Activated CD4-positive, CD25-positive, alpha-beta regulatory T cell (primary cell): ENCODE measurements at regions not wholly inside any gene's neighbourhood (a gene's known extent, or its start where the extent isn't known, plus 50 kb on each side); places are given as distances from the start of the nearest gene placed in this dataset.
"Not testable (repeated sequence)": the region's sequence is repeated elsewhere in the genome, so short reads cannot be mapped to it uniquely, and the experiment has no call there.

ENCODE experiments used
- DNase-seq, 4 experiments: peaks; one replicate each; lab custom pipeline; 2025; lab: John Stamatoyannopoulos, UW

DNA sequence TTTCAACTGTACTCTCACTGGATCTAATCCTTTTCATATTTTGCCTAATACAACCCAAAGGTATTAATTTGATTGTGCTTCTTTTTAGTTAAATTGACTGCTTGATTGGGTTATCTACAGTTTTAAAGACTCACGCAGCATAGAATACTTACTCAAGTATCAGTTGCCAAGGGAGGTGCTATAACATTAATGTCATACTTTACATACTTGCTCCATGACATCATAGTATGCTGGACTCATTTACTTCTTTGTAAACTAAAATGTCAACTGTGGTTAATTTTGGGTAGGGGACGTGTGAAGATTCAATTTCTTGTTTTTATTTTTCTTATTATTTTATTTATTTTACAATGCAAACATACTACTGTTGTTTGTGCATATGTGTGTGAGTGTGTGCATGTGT is 716.2 kb upstream of the VRK2 start:
- no peak for DNase-seq

DNA sequence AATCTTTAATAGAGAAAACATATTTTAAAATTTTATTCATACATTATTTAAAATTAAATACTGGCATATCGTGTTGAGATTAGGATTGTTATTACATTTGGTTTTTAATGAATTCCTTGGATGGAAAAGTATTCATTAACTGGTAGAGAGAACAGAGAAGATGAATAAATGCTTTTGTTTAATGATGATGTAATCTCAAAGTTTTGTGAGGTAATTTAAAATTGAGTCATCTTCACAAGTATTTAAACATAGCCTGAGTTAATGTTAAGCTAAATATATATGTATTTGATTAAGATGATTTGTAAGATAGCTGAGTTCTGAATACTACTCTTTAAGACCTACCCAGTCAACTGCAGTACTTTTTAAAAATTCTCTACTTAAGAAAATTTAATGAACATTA is 713.4 kb upstream of the VRK2 start:
- DNase-seq = no peak

DNA sequence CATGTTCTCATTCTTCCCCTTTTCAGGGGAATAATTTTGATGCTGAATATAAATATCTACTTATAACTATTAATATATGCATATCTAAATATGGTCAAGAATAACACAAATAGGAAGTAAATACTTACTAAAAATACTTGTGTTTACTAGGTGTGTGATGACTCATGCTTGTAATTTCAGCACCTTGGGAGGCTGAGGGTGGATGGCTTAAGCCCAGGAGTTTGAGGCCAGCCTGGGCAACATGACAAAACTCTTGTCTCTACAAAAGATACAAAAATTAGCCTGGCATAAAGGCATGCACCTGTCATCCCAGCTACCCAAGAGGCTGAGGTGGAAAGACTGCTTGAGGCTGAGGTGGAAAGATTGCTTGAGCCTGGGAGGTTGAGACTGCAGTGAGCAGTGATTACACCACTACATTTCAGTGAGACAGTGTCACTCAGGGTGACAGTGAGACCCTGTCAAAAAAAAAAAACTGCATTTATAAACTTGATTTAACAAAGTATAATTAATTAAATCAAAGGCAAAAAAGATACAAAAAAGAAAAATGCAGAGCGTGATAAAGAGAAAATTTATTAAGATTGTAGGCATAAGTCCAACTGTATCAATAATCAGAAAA is 703.1 kb upstream of the VRK2 start:
- DNase-seq = no peak

DNA sequence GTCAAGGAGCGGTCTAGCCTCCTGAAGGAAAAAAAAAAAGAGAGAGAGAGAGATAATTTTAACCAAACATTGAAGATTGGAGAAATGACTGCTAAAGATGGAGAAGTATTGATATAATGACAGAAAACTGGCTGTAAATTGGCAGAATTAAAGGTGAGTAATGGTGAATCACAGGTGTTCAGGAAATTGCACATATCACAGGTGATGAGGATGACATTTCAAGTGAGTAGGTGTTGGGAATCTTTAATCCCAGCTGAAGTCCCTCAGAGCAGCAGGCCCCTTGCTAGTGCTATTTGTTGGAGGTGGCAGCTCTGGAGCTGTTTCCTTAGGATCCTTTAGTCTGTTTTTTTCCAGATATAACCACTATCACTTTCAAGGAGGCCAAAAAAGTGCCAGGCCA is 678.4 kb upstream of the VRK2 start:
- DNase-seq = no peak

DNA sequence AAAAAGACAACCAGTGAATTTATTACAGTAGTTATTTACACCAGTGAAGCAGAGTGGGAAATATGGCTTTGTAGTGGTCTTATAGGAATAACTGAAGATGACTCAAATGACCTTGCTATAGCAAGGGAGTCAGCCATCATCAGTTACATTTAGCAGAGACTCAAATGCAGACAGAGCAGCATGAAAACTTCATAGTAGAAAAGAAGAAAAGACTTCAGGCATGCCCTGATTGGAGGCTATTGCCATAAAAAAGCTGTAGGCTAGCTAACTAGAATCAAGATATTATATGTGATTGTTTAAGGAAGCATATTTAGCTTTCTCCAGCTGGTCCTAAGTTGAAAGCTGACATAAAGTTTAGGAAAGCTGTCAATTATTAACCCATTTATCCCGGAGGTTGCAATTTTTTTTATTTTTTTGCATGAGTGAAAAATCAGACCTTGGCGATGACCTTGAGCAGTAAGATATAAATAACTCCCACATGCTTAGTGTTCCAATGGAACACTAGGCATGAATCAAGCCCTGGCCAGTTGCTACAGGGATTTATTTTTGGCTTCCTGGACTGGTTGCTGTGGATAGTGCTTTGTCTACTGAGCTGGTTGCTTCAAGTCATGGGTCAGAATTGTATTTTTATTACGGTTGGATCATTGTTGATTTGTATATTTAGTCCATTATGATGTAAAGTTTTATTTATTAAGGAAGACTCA is 675.6 kb upstream of the VRK2 start:
- DNase-seq = no peak

DNA sequence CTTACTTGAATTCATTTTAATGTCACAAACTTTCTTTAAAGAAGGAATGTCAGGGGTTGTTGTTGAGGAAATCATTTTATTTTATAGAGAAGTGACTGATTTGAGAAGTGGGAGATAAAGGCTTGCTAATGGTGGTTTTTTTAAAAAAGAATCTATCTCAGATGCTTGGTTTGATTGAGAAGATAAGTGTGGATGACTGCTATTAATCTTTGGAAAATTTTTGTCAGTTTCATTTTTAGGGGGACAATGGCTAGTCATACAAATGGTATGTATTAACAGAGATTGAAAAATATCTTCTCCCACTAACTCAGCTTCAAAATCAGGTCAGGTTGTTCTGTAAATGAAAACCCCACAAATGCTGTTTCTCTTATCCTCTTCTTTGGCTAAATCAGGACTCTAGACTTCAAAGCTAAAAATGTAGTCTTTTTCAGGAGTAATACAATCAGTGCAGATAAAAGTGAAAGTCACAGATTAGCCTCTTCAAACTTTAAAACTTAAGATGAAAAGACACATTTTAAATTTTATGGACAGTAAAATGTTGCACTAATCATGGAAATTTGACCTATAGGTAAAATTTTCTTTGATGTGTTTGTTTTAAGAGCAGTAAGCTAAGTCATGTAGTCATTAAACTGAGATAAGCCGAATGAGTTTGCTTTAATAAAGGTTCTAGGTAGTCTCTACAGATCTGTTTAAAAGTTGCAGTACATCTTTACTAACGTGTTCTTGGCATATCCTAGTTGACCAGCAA is 674.2 kb upstream of the VRK2 start:
- no peak for DNase-seq

DNA sequence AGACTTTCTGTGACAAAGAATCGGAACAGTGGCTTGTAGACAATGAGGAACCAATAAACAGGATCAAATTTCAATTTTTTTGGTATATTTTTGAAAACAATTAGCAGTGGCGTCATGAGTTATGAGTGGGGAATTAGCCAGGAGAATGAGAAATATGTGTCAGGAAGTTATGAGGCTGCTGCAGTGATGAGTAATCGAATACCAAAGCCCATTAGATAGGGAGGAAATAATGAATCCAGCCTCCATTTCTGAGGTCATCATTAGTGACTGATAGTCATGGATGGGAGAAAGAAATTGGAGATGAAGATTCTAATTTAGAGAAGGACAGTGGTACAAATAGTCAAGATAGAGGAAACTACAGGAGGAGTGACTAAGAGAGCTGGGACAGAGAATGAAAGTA is 673.1 kb upstream of the VRK2 start:
- no peak for DNase-seq

DNA sequence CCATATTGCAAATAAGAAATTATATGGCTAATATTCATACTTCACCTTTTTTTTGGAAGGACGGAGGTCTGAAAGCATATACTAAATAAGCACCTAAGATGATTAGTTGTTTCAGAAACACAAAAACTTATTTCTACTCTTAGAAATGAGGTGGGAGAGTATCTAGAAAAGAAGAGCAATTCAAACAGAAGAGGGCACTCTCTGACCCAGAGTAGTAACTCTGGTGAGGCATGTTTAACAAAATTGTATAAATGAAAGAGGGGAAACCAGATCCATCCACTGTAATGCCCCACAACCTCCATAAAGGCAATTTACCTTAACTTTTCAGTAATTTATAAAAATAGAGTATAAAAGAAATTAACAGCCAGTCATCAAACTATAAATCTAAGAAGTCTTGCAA is 669.6 kb upstream of the VRK2 start:
- DNase-seq = no peak

DNA sequence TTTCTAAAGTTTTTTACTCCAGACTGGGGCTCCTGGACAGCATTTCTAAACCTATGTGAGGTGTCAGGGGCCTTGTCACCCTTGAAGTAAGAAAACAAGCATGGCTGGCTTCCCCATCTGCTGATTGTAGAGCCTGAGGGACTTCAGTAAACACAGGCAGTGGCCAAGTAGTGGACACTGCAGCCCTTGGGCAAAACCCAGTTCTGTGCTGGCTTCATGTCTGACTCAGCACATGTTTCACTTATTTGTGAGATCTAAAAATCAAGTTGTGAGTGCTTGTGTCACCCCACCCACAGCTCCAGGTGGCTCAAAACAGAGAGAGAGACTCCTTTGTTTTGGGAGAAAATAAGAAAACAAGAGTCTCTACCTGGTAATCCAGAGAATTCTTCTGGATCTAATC is 660.3 kb upstream of the VRK2 start:
- no peak for DNase-seq

DNA sequence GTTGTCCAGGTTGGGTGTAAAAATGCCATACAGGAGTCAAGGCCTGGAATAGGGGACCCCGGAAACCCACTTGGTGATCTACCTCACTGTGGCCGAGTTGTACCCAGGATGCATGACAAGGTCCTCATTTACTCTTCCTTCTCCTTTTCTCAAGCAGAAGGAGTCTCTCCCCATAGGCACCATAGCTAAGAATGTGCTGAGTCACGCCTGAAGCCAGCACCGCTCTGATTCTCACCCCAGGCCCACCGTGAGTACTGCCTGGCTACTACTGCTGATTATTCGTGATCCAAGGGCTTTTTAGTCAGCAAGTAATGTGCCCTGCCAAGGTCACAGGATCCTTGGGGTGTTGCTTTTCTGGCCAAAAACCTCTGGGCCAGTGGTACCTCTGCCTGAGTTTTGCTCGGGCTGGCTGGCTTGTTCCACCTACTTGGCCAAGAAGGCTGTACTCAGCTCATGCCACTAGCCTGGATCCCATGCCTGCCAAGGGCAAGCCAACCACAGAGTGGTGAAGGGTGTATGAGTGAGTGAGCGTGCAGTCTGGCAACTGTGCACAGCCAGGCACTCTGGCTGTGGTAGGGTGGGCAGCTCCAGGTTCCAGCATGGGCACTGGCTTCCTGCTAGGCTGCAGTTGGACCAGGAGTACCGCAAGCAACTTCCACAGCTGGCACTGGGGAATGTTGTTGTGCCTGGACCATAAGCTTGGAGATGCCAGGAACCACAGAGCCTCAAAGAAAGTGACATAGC is 650.1 kb upstream of the VRK2 start:
- no peak for DNase-seq

DNA sequence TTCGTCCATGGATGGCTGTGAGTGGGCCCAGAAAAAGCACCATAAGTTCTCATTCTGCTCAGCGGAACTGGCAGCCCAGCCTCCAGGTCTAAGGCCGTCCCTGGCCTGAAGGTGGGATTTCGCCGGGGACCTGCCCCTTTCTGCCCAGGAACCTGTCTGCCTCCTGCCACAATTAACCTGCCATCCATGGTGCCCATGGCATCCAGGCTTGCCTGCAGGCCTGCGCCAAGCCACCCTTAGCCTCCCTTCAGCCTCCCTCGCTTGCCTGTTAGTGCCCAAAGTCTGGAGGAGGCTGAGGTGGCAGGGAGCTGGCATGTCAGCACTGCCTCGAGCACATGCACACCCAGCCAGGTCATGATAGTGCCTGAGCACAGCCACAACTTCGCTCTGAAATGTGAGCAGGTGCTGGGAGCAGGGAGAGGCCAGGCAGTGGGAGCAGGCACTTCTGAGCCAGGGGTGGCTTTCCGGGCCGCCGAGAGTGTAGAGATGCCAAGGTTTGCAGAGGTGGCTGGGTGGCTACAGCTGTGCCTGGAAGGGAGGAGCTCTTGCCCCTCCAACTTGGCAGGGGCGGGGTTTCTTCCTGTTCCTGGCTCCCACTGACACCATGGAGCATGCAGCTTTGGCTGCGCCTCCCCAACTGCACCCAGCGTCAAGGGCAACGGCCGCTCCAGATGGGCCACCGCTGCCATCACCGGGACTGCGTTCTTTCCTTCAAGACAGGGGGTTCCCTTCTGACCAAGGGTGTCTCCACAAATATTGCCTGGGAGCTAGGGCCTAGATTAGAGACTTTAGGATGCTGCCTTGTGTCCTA is 648.9 kb upstream of the VRK2 start:
- no peak for DNase-seq

DNA sequence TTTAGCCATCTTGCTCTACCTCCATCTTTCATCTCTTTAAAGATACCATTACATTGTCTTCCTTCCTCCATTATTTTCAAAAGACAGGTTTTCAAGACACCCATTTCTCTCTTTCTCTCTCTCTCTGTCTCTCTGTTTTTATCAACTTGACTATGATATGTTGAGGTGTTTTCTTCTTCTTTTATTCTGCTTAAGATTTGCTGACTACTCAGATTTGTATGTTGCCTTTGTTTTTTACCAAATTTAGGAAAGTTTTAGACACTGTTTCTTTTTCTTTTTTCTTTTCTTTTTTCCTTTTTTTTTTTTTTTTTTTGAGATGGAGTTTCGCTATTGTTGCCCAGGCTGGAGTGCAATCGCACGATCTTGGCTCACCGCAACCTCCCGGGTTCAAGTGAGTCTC is 647.5 kb upstream of the VRK2 start:
- no peak for DNase-seq

DNA sequence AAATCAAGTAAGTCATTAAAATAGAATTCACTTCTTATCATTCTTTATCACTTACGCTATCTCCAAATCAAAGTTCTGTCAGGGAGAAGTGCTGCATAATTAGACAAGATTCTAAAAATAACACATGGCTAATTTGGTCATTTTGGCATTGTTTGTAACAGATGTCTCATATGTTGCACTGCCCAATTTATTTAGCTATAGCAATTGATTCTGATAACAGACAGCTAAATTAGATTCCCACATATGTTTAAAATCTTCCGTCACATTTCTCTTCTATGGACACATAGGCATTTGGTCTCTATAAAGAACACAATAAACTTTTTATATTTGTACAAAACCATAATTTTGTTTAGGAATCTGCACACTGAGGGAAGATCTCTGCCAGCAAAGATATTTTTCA is 644.5 kb upstream of the VRK2 start:
- DNase-seq = no peak

DNA sequence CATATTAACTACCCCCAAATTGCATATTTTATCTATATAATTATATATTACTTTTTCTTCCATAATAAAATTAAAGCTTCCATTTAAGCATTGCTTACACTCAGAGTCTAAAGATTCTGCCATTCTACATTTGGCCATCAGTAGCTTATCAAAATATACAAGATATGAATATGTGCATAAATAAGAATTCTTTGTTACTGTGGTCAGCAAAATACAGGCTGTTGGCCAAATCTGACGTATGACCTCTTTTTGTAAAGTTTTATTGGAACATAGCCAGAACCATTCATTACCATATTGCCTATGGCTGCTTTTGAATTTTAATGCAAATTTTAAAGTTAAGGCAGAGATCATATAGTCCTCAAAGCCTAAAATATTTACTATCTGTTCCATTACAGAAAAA is 643.9 kb upstream of the VRK2 start:
- DNase-seq = no peak

DNA sequence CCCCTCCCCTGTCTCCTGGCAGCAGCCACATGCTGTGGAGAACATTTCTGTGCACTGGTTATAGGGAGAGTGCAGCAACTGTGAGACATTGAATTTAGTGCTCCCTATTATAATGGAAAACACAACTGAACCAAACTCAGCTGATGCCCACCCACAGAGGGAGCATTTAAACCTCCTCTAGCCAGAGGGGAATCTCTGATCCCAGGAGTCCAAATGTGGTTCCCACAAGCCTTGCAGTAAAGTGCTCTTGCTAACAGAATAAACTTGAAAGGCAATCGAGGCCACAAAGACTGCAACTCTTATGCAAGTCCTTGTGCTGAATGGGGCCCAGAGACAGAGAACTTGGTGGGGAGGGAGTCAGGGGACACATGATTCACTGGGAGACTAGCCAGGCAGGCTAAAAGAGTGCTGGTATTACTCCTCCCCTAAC is 638.8 kb upstream of the VRK2 start:
- no peak for DNase-seq

DNA sequence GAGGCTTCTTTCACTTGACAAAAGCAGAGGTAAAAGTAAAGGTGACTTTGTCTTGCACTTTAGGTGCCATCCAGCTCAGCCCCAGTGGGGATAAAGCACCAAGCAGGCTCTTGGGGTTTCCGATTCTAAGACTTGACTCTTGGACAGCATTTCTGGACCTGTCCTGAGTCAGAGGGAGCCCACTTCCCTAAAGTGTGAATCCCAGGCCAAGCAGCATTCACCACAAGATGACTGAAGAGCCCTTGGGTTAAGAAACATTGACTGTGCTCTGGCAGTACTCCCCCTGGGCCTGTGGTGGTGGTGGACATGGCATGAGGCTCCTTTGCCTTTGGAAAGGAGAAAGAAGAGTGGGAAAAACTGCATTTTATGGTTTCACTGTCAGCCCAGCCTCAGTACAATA is 638.0 kb upstream of the VRK2 start:
- DNase-seq = no peak

DNA sequence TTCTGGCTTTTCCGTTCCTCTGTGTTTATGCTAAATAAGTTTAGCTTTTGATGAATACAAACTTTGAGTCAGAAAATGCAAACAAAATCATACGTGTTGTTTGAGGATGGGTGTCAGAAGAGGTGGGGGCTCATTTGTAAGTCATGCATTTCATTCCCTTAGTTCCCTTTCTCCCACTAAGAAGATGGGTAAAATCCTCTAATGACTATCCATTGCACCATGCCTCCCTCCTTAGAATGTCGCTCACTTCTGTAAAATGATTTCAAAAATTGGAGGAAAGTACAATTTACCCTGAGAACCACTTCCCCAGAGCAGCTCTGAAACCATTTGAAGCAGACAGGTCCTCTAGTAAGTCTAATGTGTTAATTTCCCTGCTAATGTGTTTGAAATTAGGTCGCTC is 629.6 kb upstream of the VRK2 start:
- DNase-seq = no peak

DNA sequence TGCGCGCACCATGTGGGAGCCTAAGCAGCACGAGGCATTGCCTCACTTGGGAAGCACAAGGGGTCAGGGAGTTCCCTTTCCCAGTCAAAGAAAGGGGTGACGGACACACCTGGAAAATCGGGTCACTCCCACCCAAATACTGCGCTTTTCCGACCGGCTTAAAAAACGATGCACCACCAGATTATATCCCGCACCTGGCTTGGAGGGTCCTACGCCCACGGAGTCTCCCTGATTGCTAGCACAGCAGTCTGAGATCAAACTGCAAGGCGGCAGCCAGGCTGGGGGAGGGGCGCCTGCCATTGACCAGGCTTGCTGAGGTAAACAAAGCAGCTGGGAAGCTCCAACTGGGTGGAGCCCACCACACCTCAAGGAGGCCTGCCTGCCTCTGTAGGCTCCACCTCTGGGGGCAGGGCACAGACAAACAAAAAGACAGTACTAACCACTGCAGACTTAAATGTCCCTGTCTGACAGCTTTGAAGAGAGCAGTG is 627.7 kb upstream of the VRK2 start:
- not testable (repeated sequence) for DNase-seq

DNA sequence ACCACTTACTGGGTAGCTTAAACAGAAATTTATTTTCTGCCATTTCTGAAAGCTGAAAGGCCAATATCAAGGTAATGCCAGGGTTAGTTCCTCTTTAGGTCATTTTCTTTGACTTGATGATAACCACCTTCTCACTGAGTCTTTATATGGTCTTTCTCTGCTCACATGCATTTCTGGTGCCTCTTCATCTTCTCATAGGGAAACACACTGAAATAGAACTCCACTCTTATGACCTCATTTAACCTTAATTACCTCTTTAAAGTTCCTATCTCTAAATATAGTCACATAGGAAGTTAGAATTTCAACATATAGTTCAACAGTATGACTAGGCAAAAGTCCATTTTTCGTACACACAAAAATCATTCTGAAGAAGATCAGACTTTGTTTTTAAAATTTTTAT is 616.8 kb upstream of the VRK2 start:
- no peak for DNase-seq

DNA sequence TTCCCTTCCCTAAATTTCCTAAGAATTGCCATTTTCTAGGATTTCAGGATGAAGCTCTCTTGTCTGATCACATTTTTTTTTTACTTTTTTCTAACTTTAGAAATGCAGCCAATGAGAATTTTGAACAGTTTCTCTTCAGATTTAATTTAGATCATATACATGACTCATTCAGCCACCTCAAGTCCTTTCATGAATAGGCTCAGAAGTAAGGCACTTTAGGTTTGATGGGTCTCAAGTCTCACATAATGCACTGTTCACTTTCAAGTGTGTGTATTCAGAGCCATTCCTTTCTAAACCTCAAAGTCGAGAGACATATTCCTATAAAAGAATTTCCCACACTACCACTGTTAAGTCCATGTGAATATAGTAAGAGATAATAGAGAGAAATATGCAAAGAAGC is 614.1 kb upstream of the VRK2 start:
- DNase-seq = no peak

DNA sequence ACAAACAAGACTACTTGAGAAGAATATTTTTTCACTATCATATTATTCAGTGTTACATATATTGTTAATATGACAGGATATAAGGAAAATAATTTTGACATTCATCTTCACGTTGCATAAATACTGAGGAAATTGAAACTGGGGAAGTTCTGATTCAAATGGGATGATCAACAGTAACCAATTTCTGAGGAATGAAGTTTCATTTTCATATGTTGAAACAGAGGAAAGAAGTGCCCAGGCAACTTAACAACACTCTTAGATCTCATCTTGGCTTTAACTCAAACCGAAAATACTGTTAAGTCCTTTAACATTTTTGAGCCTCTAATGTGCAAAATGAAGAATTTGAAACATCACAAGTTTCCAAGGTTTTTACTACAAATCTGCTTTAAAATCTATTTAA is 612.2 kb upstream of the VRK2 start:
- DNase-seq = no peak

DNA sequence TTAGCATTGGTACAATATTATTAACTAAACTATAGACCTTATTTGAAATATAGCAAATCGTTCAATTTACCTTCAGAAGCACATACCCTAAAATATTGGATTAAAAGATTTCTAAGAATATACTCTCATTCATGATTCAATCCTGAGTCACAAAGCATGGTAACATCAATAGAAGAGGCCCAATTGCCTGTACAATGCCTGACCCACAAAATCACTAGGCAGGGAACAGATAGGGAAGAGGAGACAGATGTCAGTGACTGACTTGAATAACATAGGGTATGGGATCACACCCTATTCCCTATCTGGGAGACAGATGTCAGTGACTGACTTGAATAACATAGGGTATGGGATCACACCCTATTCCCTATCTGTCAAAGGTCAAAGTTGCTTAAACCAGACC is 611.6 kb upstream of the VRK2 start:
- no peak for DNase-seq
